Mammary epithelial cell (primary cell): ENCODE measurements at regions not wholly inside any gene's neighbourhood (a gene's known extent, or its start where the extent isn't known, plus 50 kb on each side); places are given as distances from the start of the nearest gene placed in this dataset.

Experiments
- EZH2 ChIP-seq: IDR thresholded peaks from 2 replicates; pipeline ENCODE4 v1.6.1; 2012; ENCODE audit warnings: low read length, inconsistent platforms, borderline replicate concordance
- TF ChIP-seq, protein P1 (sequence below), 2 donors: IDR thresholded peaks in 1 of 2; conservative IDR thresholded peaks in 1 of 2; 2 replicates each; pipeline ENCODE4 v1.5.1; 2011 to 2012; ENCODE audit warnings: inconsistent platforms in 2 of 2, low read length in 2 of 2, mild to moderate bottlenecking in 2 of 2, control low read depth in 1 of 2, low read depth in 1 of 2; ENCODE audit not compliant: insufficient read depth in 1 of 2; ENCODE audit errors: extremely low read depth in 1 of 2

DNA sequence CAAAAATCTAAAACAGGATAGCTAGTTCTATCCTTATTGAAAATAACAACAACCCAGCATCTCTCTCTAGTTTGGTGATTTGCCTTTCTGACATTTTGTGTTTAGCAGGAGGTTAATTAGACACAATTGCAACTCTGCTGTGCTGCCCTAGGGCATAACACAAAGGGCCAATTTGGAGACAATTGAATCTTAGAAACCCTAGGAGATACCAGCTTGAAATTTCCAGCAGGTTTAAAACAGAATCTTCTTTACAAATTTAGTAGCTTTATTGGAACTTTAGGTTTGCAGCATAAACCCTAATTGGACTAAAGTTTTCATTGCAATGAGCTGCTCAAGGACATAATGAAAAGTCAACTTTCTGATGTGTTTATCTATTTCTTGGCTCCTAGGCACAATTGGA, 166.7 kb upstream of the FER start:
- TF ChIP-seq, protein P1, sequence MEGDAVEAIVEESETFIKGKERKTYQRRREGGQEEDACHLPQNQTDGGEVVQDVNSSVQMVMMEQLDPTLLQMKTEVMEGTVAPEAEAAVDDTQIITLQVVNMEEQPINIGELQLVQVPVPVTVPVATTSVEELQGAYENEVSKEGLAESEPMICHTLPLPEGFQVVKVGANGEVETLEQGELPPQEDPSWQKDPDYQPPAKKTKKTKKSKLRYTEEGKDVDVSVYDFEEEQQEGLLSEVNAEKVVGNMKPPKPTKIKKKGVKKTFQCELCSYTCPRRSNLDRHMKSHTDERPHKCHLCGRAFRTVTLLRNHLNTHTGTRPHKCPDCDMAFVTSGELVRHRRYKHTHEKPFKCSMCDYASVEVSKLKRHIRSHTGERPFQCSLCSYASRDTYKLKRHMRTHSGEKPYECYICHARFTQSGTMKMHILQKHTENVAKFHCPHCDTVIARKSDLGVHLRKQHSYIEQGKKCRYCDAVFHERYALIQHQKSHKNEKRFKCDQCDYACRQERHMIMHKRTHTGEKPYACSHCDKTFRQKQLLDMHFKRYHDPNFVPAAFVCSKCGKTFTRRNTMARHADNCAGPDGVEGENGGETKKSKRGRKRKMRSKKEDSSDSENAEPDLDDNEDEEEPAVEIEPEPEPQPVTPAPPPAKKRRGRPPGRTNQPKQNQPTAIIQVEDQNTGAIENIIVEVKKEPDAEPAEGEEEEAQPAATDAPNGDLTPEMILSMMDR (conservative IDR thresholded peaks at IDR 0.05 in 1 of 2, IDR thresholded peaks at IDR 0.05 in 1 of 2; ENCODE audit: extremely low read depth in 1 of 2, insufficient read depth in 1 of 2, low read depth in 1 of 2, low read length in 2 of 2) = no peak
- TF ChIP-seq EZH2 = no peak
